ENCODE measurements at regions not wholly inside any gene's neighbourhood (a gene's known extent, or its start where the extent isn't known, plus 50 kb on each side); places are given as distances from the start of the nearest gene placed in this dataset.
"Not testable (repeated sequence)": the region's sequence is repeated elsewhere in the genome, so short reads cannot be mapped to it uniquely, and the experiment has no call there.

DNA sequence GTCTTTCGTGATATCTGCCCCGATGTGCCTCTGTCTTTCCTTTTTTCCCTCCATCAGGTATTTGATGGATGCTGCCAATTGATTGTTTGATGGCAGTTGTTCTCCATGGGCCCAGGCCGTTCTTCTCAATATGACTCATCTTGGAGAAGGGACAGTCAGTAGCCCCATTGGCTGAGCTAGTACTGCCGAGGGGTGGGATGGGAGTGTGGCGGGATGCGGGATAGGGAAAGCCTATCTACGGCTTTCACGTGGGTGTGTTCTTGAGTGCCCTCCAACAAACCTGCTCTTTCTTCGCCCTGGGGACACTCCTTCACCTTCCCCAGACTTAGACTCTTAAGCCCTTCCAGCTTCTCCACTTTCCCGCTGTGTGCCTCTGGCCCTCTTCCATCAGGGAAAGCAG lies 159.4 kb downstream of the GOLGA8K start:
- not testable (repeated sequence) for H3K27ac ChIP-seq; H3K9me3 ChIP-seq; H3K4me3 ChIP-seq; DNase-seq (ENCODE audit: low spot score in 2 of 2); H3K36me3 ChIP-seq; H3K27me3 ChIP-seq; H3K4me1 ChIP-seq
- WGBS, result no CpG with 5 or more reads among the region's 10 CpGs

GRCh38 chr15:32242780-32243528 lies 160.1 kb downstream of the GOLGA8K start:
- not testable (repeated sequence) for H3K36me3 ChIP-seq; H3K27ac ChIP-seq; DNase-seq (ENCODE audit: low spot score in 2 of 2); H3K9me3 ChIP-seq; H3K4me3 ChIP-seq; H3K27me3 ChIP-seq; H3K4me1 ChIP-seq
- 93% methylated on average over 7 of the region's 14 CpGs for WGBS

DNA sequence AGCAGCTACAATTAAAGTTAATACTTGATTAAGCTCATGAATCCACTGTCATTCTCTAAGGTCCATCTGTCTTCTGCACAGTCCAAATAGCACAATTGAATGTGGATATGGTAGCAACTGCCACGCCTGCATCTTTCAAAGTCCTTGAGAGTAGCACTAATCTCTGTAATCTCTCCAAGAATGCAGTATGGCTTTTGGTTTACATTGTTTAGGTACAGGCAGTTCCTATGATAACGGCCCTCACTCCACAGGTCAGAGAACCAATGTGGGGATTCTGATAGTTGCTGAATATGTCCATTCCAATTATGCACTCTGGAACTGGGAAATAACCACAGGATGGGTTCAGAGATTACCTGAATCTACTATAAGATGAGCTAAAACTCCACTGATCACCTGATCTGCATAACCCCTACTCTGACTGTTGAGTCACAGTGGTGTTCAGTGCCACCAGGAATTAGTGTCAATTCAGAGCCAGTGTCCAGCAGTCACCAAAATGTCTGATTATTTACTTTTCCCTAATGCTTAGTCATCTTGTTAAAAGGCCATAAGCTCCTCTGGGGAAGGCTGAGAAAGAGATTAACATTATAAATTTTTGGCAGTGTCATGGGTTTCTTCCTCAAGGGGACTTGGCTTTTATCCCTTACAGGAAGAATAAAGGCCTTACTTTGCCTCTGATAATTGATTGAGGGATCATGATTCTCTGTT lies 175.5 kb downstream of the GOLGA8K start:
- not testable (repeated sequence) for H3K4me3 ChIP-seq; H3K27me3 ChIP-seq; DNase-seq (ENCODE audit: low spot score in 2 of 2); H3K4me1 ChIP-seq; H3K9me3 ChIP-seq; H3K36me3 ChIP-seq; H3K27ac ChIP-seq
- 43% methylated on average over 1 of the region's 2 CpGs for WGBS

- 95% methylated on average over 1 of the region's 1 CpG for WGBS
- Histone ChIP-seq H3K36me3 (no peaks in the 10 kb centered on the region), H3K4me3 (no peak overlapping the region), H3K4me1 (no peaks in the 10 kb centered on the region), H3K9me3 (no peaks in the 10 kb centered on the region), H3K27ac (no peak overlapping the region), H3K27me3 (no peaks in the 10 kb centered on the region)
- no peak for DNase-seq (ENCODE audit: low spot score in 2 of 2)
- TF ChIP-seq CTCF (IDR thresholded peaks at IDR 0.05) (no peak), POLR2AphosphoS5 (IDR thresholded peaks at IDR 0.05) (no peak), POLR2A (IDR thresholded peaks at IDR 0.05) (no peak), EP300 (IDR thresholded peaks at IDR 0.05) (no peak)
Observed at GRCh38 chr15:32222716-32223115, 180.4 kb downstream of the GOLGA8K start.
